SK-N-SH (cell line): ENCODE measurements at regions not wholly inside any gene's neighbourhood (a gene's known extent, or its start where the extent isn't known, plus 50 kb on each side); places are given as distances from the start of the nearest gene placed in this dataset.

ENCODE experiments used
- EP300 ChIP-seq, 2 experiments: IDR thresholded peaks; 2 replicates each; pipeline versions ENCODE4 v1.4.0 to v1.6.1; 2012; ENCODE audit warnings: borderline replicate concordance in 1 of 2, low read depth in 1 of 2, low read length in 1 of 2
- EZH2phosphoT487 ChIP-seq: fragments of 200-600 bp; sonication (generic); IDR thresholded peaks from 2 replicates; pipeline ENCODE4 v1.6.1; 2017; ENCODE audit warnings: low read depth, mixed run types, mild to moderate bottlenecking, antibody characterized with exemption, moderate library complexity, borderline replicate concordance
- JUND ChIP-seq: IDR thresholded peaks from 2 replicates; pipeline ENCODE4 v1.4.0; 2012
- MXI1 ChIP-seq: IDR thresholded peaks from 2 replicates; pipeline ENCODE4 v1.6.1; 2012; ENCODE audit warnings: mild to moderate bottlenecking, low read depth, low read length, improper control_type of control experiment
- POLR2AphosphoS5 ChIP-seq: IDR thresholded peaks from 2 replicates; pipeline ENCODE4 v1.6.1; 2012; ENCODE audit warnings: low read depth, low read length
- RCOR1 ChIP-seq: fragments of 150-350 bp; IDR thresholded peaks from 2 replicates; pipeline ENCODE4 v1.6.1; 2017; ENCODE audit warnings: antibody characterized with exemption, low read length
- RXRA ChIP-seq: IDR thresholded peaks from 2 replicates; pipeline ENCODE4 v1.4.0; 2012; ENCODE audit warnings: low read depth, mild to moderate bottlenecking, borderline replicate concordance
- YY1 ChIP-seq: IDR thresholded peaks from 2 replicates; pipeline ENCODE4 v1.4.0; 2012; ENCODE audit warnings: low read depth, mild to moderate bottlenecking
- TF ChIP-seq, protein P1 (sequence below): fragments of 200-600 bp; sonication (generic); IDR thresholded peaks from 2 replicates; pipeline ENCODE4 v1.6.1; 2017; ENCODE audit warnings: antibody characterized with exemption, mild to moderate bottlenecking, moderate library complexity
- TF ChIP-seq, protein P2 (sequence below): IDR thresholded peaks from 2 replicates; pipeline ENCODE4 v1.6.1; 2012; ENCODE audit warnings: mild to moderate bottlenecking, low read depth, low read length, moderate library complexity
- TF ChIP-seq, protein P3 (sequence below): fragments of 150-350 bp; IDR thresholded peaks from 2 replicates; pipeline ENCODE4 v1.6.1; 2016; ENCODE audit warnings: mild to moderate bottlenecking, low read depth, low read length

DNA sequence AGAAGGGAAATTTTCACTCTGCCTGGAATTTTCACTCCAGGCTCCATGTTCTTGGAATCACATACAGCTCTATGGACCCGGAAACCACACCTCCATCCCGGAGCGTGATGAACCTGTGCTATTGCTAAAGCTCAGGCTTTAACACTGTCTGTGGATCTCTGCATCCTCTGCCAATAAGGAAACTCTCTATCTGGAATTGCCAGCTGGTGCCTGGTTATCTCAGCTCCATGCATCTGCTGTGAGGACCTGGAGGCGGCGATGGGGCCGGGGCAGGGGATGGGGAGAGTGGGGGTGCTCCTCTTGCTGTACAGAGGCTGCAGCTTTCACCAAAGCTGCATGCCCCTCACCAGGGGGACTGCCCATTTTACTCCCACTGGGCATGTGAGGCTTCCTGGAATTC is 754.0 kb upstream of the SOX11 start:
- TF ChIP-seq, protein P1, sequence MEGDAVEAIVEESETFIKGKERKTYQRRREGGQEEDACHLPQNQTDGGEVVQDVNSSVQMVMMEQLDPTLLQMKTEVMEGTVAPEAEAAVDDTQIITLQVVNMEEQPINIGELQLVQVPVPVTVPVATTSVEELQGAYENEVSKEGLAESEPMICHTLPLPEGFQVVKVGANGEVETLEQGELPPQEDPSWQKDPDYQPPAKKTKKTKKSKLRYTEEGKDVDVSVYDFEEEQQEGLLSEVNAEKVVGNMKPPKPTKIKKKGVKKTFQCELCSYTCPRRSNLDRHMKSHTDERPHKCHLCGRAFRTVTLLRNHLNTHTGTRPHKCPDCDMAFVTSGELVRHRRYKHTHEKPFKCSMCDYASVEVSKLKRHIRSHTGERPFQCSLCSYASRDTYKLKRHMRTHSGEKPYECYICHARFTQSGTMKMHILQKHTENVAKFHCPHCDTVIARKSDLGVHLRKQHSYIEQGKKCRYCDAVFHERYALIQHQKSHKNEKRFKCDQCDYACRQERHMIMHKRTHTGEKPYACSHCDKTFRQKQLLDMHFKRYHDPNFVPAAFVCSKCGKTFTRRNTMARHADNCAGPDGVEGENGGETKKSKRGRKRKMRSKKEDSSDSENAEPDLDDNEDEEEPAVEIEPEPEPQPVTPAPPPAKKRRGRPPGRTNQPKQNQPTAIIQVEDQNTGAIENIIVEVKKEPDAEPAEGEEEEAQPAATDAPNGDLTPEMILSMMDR, result no peak
- TF ChIP-seq, protein P2, sequence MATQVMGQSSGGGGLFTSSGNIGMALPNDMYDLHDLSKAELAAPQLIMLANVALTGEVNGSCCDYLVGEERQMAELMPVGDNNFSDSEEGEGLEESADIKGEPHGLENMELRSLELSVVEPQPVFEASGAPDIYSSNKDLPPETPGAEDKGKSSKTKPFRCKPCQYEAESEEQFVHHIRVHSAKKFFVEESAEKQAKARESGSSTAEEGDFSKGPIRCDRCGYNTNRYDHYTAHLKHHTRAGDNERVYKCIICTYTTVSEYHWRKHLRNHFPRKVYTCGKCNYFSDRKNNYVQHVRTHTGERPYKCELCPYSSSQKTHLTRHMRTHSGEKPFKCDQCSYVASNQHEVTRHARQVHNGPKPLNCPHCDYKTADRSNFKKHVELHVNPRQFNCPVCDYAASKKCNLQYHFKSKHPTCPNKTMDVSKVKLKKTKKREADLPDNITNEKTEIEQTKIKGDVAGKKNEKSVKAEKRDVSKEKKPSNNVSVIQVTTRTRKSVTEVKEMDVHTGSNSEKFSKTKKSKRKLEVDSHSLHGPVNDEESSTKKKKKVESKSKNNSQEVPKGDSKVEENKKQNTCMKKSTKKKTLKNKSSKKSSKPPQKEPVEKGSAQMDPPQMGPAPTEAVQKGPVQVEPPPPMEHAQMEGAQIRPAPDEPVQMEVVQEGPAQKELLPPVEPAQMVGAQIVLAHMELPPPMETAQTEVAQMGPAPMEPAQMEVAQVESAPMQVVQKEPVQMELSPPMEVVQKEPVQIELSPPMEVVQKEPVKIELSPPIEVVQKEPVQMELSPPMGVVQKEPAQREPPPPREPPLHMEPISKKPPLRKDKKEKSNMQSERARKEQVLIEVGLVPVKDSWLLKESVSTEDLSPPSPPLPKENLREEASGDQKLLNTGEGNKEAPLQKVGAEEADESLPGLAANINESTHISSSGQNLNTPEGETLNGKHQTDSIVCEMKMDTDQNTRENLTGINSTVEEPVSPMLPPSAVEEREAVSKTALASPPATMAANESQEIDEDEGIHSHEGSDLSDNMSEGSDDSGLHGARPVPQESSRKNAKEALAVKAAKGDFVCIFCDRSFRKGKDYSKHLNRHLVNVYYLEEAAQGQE, result no peak
- TF ChIP-seq EP300 (IDR thresholded peaks at IDR 0.05; ENCODE audit: borderline replicate concordance in 1 of 2, low read depth in 1 of 2, low read length in 1 of 2), result no peak
- no peak for TF ChIP-seq POLR2AphosphoS5
- TF ChIP-seq RCOR1, result no peak
- TF ChIP-seq MXI1, result no peak
- TF ChIP-seq YY1, result no peak
- TF ChIP-seq, protein P3, sequence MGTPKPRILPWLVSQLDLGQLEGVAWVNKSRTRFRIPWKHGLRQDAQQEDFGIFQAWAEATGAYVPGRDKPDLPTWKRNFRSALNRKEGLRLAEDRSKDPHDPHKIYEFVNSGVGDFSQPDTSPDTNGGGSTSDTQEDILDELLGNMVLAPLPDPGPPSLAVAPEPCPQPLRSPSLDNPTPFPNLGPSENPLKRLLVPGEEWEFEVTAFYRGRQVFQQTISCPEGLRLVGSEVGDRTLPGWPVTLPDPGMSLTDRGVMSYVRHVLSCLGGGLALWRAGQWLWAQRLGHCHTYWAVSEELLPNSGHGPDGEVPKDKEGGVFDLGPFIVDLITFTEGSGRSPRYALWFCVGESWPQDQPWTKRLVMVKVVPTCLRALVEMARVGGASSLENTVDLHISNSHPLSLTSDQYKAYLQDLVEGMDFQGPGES, result no peak
- TF ChIP-seq RXRA, result no peak
- no peak for TF ChIP-seq EZH2phosphoT487
- TF ChIP-seq JUND, result no peak
